ENCODE measurements at regions not wholly inside any gene's neighbourhood (a gene's known extent, or its start where the extent isn't known, plus 50 kb on each side); places are given as distances from the start of the nearest gene placed in this dataset.

GRCh38 chr4:100889401-100889800 is 371.6 kb upstream of the EMCN start:
- 82% methylated on average over 2 of the region's 2 CpGs for WGBS
- Histone ChIP-seq H3K27ac (replicated peaks in 1 of 4) (no peak overlapping the region), H3K27me3 (no peaks in the 10 kb centered on the region), H3K9me3 (peaks cover 0 to 15% (median 6%) of the 10 kb centered on the region in 4 donors), H3K4me3 (no peak overlapping the region), H3K36me3 (no peaks in the 10 kb centered on the region), H3K4me1 (no peaks in the 10 kb centered on the region)
- no peak for DNase-seq (ENCODE audit: extremely low spot score)
- intact Hi-C loops (cut with DNase I) = no loop called here
- no peak for TF ChIP-seq CTCF (IDR thresholded peaks at IDR 0.05)
- no peak for TF ChIP-seq POLR2AphosphoS5 (IDR thresholded peaks at IDR 0.05)

GRCh38 chr4:100882661-100883060 is 364.8 kb upstream of the EMCN start:
- Histone ChIP-seq H3K4me3 (no peak overlapping the region), H3K4me1 (no peaks in the 10 kb centered on the region), H3K27me3 (no peaks in the 10 kb centered on the region), H3K27ac (replicated peaks in 1 of 4) (no peak overlapping the region), H3K9me3 (peaks cover 0 to 15% (median 0%) of the 10 kb centered on the region in 4 donors), H3K36me3 (no peaks in the 10 kb centered on the region)
- TF ChIP-seq CTCF (IDR thresholded peaks at IDR 0.05) = no peak
- no peak for TF ChIP-seq POLR2AphosphoS5 (IDR thresholded peaks at IDR 0.05)
- no peak for TF ChIP-seq POLR2A (IDR thresholded peaks at IDR 0.05; ENCODE audit: low read depth)
- TF ChIP-seq EP300 (IDR thresholded peaks at IDR 0.05) = no peak
- no peak for DNase-seq (ENCODE audit: extremely low spot score)
- intact Hi-C loops (cut with DNase I) = no loop called here

GRCh38 chr4:100881283-100881682 is 363.5 kb upstream of the EMCN start:
- WGBS = 90% methylated on average over 1 of the region's 1 CpG
- no peak overlapping the region for H3K27ac ChIP-seq (replicated peaks in 1 of 4)
- TF ChIP-seq EP300 (IDR thresholded peaks at IDR 0.05) = no peak
- TF ChIP-seq POLR2AphosphoS5 (IDR thresholded peaks at IDR 0.05) = no peak
- TF ChIP-seq CTCF (IDR thresholded peaks at IDR 0.05) = no peak
- TF ChIP-seq POLR2A (IDR thresholded peaks at IDR 0.05; ENCODE audit: low read depth) = no peak
- H3K4me3 ChIP-seq = no peak overlapping the region
- no peaks in the 10 kb centered on the region for H3K27me3 ChIP-seq
- H3K4me1 ChIP-seq = no peaks in the 10 kb centered on the region
- peaks cover 0 to 15% (median 0%) of the 10 kb centered on the region in 4 donors for H3K9me3 ChIP-seq
- DNase-seq (ENCODE audit: extremely low spot score) = no peak
- H3K36me3 ChIP-seq = no peaks in the 10 kb centered on the region
- intact Hi-C loops (cut with DNase I) = no loop called here

GRCh38 chr4:100880011-100880410 is 362.2 kb upstream of the EMCN start:
- Histone ChIP-seq H3K27me3 (no peaks in the 10 kb centered on the region), H3K4me3 (no peak overlapping the region), H3K9me3 (peaks cover 0 to 4% (median 0%) of the 10 kb centered on the region in 4 donors), H3K4me1 (no peaks in the 10 kb centered on the region), H3K27ac (replicated peaks in 1 of 4) (no peak overlapping the region), H3K36me3 (no peaks in the 10 kb centered on the region)
- WGBS = 93% methylated on average over 1 of the region's 1 CpG
- intact Hi-C loops (cut with DNase I) = no loop called here
- TF ChIP-seq CTCF (IDR thresholded peaks at IDR 0.05) (no peak), POLR2AphosphoS5 (IDR thresholded peaks at IDR 0.05) (no peak), EP300 (IDR thresholded peaks at IDR 0.05) (no peak), POLR2A (IDR thresholded peaks at IDR 0.05; ENCODE audit: low read depth) (no peak)
- DNase-seq (ENCODE audit: extremely low spot score) = no peak

GRCh38 chr4:100879471-100879870 is 361.6 kb upstream of the EMCN start:
- no peaks in the 10 kb centered on the region for H3K27me3 ChIP-seq
- intact Hi-C loops (cut with DNase I) = no loop called here
- H3K9me3 ChIP-seq = no peaks in the 10 kb centered on the region
- 100% methylated on average over 1 of the region's 1 CpG for WGBS
- H3K4me3 ChIP-seq = no peak overlapping the region
- H3K27ac ChIP-seq (replicated peaks in 1 of 4) = no peak overlapping the region
- DNase-seq (ENCODE audit: extremely low spot score) = no peak
- H3K36me3 ChIP-seq = no peaks in the 10 kb centered on the region
- TF ChIP-seq CTCF (IDR thresholded peaks at IDR 0.05) (no peak), EP300 (IDR thresholded peaks at IDR 0.05) (no peak), POLR2A (IDR thresholded peaks at IDR 0.05; ENCODE audit: low read depth) (no peak), POLR2AphosphoS5 (IDR thresholded peaks at IDR 0.05) (no peak)
- H3K4me1 ChIP-seq = no peaks in the 10 kb centered on the region

Data from esophagus muscularis mucosa (tissue), 4 donors.